GM21528 (cell line): ENCODE measurements at regions not wholly inside any gene's neighbourhood (a gene's known extent, or its start where the extent isn't known, plus 50 kb on each side); places are given as distances from the start of the nearest gene placed in this dataset.

Experiments used
- ATAC-seq: cut with Tn5 transposase; IDR thresholded peaks from one replicate; pipeline ENCODE4 v1.9.1; 2021; ENCODE audit warnings: mild to moderate bottlenecking, moderate library complexity; ENCODE audit not compliant: unreplicated experiment, low FRiP score

GRCh38 chr12:90899456-90900182 is 55.4 kb downstream of the CCER1 start:
- ATAC-seq: no peak

- no peak for ATAC-seq
These were observed 57.0 kb downstream of the CCER1 start for GRCh38 chr12:90897986-90898385.

- no peak for ATAC-seq
These were observed 57.7 kb downstream of the CCER1 start for GRCh38 chr12:90897316-90897715.

DNA sequence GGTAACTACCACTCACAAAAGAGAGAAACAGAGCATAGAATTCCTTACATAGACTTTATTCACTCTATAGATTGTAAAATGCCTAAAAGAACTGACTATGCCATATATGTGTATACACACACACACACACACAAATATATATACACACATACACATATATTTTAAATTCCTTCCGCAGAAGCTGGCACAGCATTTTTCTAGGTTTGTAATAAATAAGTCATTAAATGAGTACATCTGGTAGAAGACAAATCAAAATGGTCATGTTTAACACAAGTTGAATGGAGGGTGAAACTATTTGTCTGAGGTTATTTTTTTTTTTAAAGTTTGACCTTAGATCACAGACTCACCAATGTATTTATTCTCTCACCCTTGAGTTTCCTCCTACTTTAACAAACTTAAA is 58.2 kb downstream of the CCER1 start:
- no peak for ATAC-seq

- no peak for ATAC-seq
These were observed 58.8 kb downstream of the CCER1 start for GRCh38 chr12:90896164-90896563.

DNA sequence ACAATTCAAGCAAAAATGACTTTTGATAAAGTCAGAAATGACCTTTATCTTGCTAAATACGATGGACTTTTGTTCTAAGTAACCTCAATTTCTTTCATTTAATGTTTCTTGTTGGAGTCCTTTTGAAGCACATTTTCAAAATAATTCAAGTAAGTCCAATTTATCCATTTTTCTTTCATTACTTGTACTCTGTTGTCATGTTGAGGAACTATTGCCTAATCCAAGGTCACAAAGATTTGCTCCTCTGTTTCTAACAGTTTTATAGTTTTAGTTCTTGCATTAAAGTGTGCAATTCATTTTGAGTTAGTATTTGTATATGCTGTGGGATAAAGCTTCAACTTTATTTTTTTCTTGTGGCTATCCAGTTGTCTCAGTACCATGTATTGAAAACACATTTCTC is 66.7 kb downstream of the CCER1 start:
- ATAC-seq: no peak

- no peak for ATAC-seq
These were observed 71.5 kb downstream of the CCER1 start for GRCh38 chr12:90883456-90883855.

DNA sequence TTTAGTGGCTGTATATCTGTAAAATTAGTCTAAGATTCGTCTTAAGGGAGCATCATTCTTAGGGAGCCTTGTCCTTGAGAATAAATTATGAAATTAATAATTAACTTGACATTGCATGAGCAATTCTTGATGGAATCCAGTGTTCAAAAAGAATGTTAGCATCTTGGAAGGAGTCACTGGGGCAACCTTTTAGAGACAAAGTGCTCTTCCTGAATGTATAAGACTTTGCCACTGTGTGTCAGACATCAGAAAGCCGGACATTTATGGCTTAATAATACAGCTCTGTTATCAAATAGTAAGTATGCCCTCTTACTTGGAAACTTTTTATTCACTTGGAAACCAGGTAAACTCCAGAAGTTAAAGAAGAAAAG is 83.3 kb downstream of the CCER1 start:
- ATAC-seq: no peak

DNA sequence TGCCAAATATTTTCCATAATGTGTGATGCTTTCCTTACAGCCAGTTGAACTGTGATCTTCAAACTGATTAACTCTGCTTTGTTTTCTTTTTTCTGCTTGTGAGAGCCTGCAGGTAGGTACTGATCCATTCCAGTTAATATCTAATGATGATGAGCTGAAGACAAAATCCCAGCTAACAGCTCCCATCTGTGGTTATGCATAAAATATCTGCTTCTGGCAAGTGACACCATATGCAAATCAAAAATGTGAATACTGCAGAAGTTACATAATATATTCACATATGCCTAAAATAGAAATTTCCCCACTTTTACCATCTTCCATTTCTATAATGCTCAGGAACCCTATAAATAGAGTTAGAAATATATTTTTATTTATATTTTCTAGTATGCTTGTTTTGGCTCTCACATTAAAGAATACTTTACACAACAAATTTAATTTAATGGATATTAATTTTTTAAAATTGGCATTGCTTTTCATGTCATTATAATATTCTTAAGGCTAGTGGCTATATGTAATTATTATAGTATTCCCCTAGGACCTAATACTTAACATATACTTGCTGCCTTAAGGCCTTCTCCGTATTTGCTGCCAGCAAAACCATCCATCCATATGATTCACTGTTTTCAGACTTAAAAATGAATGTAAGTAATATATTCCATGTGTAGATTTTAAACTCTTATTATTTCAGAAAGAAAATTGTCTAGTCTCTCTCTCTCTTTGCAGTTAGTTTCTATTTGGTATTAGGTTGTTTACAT is 83.8 kb downstream of the CCER1 start:
- ATAC-seq: no peak

- ATAC-seq: no peak
These were observed 86.3 kb downstream of the CCER1 start for GRCh38 chr12:90868626-90869025.

- no peak for ATAC-seq
These were observed 95.4 kb downstream of the CCER1 start for GRCh38 chr12:90859591-90859990.

- no peak for ATAC-seq
These were observed 96.7 kb downstream of the CCER1 start for GRCh38 chr12:90858252-90858651.

- no peak for ATAC-seq
These were observed 99.4 kb downstream of the CCER1 start for GRCh38 chr12:90855534-90855933.

DNA sequence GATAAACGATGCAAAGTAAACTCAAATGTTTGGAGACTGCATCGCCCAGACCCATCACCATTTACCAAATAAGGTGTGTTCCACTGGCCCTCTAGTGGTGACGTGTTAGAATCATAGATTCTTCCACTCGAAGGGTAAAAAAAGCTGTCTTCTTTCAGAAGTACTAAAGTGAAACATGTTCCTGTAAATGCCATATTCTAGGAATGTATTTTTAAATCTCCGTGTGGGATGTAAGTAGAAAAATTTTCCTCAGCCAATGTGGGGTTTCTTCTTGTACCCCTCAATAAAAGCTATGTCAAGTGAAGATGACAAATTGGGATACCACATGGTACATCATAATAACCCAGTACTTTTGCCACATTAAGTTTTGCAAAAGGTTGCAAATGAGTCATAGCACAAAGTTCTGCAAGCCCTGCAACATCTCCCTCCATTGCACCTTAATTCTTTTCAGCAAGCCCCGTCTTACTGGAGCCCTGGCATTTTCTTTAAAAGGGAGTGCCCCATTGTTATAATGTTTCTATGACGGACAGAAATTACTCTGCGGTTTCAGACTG is 100.8 kb downstream of the CCER1 start:
- peak; percentile 79 for ATAC-seq

GRCh38 chr12:90851800-90852718 is 102.9 kb downstream of the CCER1 start:
- no peak for ATAC-seq

GRCh38 chr12:90842477-90842876 is 112.5 kb downstream of the CCER1 start:
- ATAC-seq: no peak

- no peak for ATAC-seq
These were observed 113.6 kb downstream of the CCER1 start for GRCh38 chr12:90841336-90841735.

GRCh38 chr12:90839346-90839745 is 115.6 kb downstream of the CCER1 start:
- no peak for ATAC-seq

GRCh38 chr12:90836689-90837088 is 118.3 kb downstream of the CCER1 start:
- ATAC-seq: no peak

DNA sequence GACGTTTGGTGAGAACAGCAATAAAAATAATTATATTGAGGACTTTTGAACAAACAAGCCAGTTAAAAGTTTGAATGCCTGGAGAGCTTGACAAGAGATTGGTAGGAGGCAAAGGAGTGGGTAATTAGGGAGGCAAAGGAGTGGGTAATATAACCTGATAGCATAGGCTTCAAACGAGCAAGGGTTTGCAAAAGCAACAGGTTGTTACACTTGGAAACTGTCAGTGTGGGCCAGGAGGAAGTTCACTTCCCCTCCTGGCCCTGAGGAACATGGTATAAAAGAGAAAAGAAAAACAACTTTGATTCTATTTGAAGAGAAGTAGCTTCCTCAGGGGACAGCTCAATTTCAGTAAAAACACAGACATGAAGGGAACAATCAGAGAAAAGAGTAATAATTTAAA is 121.7 kb downstream of the CCER1 start:
- ATAC-seq: no peak

GRCh38 chr12:90832427-90832826 is 122.5 kb downstream of the CCER1 start:
- no peak for ATAC-seq
